Activated CD4-positive, alpha-beta memory T cell treated with anti-CD3 and anti-CD28 coated beads for 36 hours (primary cell): ENCODE measurements at regions not wholly inside any gene's neighbourhood (a gene's known extent, or its start where the extent isn't known, plus 50 kb on each side); places are given as distances from the start of the nearest gene placed in this dataset.

Experiments used
- CTCF ChIA-PET: fragments of 350-600 bp; sonication (Branson Sonifier 250); formaldehyde crosslinking; loops from one replicate; lab custom pipeline; 2021; ENCODE audit warnings: antibody characterized with exemption, inconsistent platforms; lab: Charles Lee
- POLR2A ChIA-PET: fragments of 350-600 bp; sonication (Branson Sonifier 250); formaldehyde crosslinking; loops from one replicate; lab custom pipeline; 2021; ENCODE audit warnings: antibody characterized with exemption; lab: Charles Lee
- DNase-seq: peaks from one replicate; pipeline ENCODE4 v3.0.0-alpha.2; 2020
- H3K27ac Mint-ChIP-seq: one replicate; pipeline ENCODE4 v1.8.0; 2021; ENCODE audit warnings: mixed read lengths
- H3K27me3 Mint-ChIP-seq: one replicate; pipeline ENCODE4 v1.8.0; 2021; ENCODE audit warnings: mixed read lengths
- H3K36me3 Mint-ChIP-seq: one replicate; pipeline ENCODE4 v1.8.0; 2021; ENCODE audit warnings: mixed read lengths
- H3K4me1 Mint-ChIP-seq: one replicate; pipeline ENCODE4 v1.8.0; 2021; ENCODE audit warnings: low read depth, mixed read lengths
- H3K4me3 Mint-ChIP-seq: one replicate; pipeline ENCODE4 v1.8.0; 2021; ENCODE audit warnings: mild to moderate bottlenecking, mixed read lengths
- H3K9me3 Mint-ChIP-seq: one replicate; pipeline ENCODE4 v1.8.0; 2021; ENCODE audit warnings: mixed read lengths
- intact Hi-C: fragments of 100-400 bp; cut with micrococcal nuclease; formaldehyde crosslinking; loops from one replicate; pipeline ENCODE4 v1.15.1; 2023

DNA sequence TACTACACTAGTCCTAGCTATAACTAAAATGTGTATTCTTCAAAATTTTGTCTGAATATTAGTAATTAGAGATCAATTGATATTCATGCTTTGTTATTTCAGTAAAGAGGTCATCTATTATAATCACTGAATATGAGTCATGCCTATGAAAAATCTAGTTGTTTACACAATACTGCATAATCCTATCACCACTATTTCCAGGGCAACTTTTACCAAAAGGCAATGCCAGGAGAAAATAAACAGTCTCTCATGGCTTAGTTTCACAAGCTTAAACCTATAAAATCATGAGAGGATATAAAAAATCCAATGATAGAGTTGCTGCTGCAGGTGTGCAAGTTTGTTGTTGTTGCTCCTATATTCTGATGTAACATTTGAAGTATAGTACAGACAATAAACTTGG lies 149.9 kb upstream of the COL1A2 start:
- DNase-seq: no peak
- no peak overlapping the region for H3K27ac Mint-ChIP-seq
- H3K4me3 Mint-ChIP-seq: no peak overlapping the region
- no peaks in the 10 kb centered on the region for H3K4me1 Mint-ChIP-seq
- H3K27me3 Mint-ChIP-seq: no peaks in the 10 kb centered on the region
- H3K36me3 Mint-ChIP-seq: no peaks in the 10 kb centered on the region
- H3K9me3 Mint-ChIP-seq: no peaks in the 10 kb centered on the region
- ChIA-PET CTCF (interaction anchor here (0.7 kb wide), 1 partner anchor 20 kb away, joined by 3 read pairs; no protein-coding TSS in a partner anchor), POLR2A (no interaction called here)
- intact Hi-C loops: no loop called here

DNA sequence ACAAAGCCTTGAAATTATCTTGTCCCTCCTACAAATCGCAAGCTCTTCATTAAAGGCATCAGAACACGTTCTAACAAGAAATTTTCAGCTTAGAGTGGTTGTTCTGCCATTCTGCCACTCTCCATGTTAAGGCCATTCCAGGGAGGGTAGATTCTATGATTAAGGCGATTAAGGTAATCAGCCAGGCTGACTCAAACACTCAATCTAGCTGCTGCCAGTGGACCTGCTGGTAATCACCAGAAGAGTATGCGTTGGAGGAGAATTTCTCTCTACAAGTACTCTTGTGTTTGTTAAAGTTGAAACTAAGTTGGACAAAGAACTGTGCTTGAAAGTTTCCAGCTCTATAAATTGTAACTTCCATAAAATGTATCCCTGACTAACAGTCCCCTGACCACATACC lies 149.2 kb upstream of the COL1A2 start:
- no peak overlapping the region for H3K27ac Mint-ChIP-seq
- H3K4me3 Mint-ChIP-seq: no peak overlapping the region
- intact Hi-C loops: no loop called here
- CTCF ChIA-PET: no interaction called here
- no peaks in the 10 kb centered on the region for H3K4me1 Mint-ChIP-seq
- no peaks in the 10 kb centered on the region for H3K36me3 Mint-ChIP-seq
- H3K9me3 Mint-ChIP-seq: no peaks in the 10 kb centered on the region
- POLR2A ChIA-PET: interaction anchor here (0.6 kb wide), 1 partner anchor 65 kb away, joined by 3 read pairs; no protein-coding TSS in a partner anchor
- H3K27me3 Mint-ChIP-seq: no peaks in the 10 kb centered on the region
- no peak for DNase-seq

DNA sequence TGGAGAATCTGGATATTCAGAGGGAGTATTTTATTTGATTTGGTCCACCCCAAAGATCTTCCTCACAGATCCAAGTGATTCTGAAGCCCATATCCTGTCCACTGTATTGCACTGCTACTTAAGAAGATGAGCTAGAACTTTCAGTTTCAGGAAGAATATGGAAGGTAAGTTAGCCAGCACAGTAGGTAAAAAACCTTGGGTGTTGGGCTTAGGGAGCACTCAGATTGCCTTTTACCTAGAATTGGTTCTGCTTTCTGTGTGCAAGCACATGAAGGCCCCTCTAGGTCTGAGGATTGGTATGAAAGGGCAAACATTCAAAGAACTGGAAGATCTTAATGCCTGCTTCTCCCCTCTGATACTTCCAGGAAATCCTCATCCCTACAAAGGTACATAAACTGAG lies 146.7 kb upstream of the COL1A2 start:
- CTCF ChIA-PET: no interaction called here
- Mint-ChIP-seq H3K9me3 (no peaks in the 10 kb centered on the region), H3K4me1 (no peaks in the 10 kb centered on the region), H3K4me3 (no peak overlapping the region), H3K27ac (no peak overlapping the region), H3K36me3 (no peaks in the 10 kb centered on the region), H3K27me3 (no peaks in the 10 kb centered on the region)
- DNase-seq: no peak
- POLR2A ChIA-PET: no interaction called here
- intact Hi-C loops: no loop called here

DNA sequence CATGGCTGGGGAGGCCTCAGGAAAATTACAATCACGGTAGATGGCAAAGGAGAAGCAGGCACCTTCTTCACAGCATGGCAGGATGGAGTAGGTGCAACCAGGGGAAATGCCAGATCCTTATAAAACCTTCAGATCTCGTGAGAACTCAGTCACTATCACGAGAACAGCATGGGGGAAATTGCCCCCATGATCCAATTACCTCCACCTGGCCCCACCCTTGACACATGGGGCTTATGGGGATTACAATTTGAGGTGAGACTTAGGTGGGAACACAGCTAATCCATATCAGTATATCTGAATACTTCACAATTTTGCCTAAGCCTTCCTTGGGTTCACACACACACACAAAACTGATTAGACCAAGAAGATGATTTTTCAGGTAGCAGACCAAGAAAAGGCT lies 145.1 kb upstream of the COL1A2 start:
- DNase-seq: no peak
- no peaks in the 10 kb centered on the region for H3K4me1 Mint-ChIP-seq
- CTCF ChIA-PET: no interaction called here
- intact Hi-C loops: no loop called here
- no peaks in the 10 kb centered on the region for H3K9me3 Mint-ChIP-seq
- H3K4me3 Mint-ChIP-seq: no peak overlapping the region
- no peak overlapping the region for H3K27ac Mint-ChIP-seq
- H3K36me3 Mint-ChIP-seq: no peaks in the 10 kb centered on the region
- POLR2A ChIA-PET: no interaction called here
- no peaks in the 10 kb centered on the region for H3K27me3 Mint-ChIP-seq

DNA sequence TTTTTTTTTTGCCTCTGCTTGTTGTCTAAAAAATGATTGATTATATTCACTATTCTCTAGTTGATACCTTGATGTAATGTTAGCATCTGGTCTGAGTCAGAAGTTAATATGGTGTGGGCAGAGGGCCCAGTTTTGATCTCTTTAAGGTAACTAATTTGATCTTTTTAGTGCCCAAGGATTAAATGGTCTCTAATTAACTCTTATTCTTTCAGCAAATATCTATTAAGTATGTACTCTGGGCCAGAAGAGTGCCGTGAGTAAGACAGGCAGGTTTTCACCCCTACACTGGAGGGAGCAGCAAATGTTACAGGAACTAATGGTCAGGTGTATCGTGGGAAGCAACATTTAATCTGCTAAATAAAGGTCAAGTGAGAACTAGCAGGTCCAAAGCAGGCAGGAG lies 144.6 kb upstream of the COL1A2 start:
- no peaks in the 10 kb centered on the region for H3K4me1 Mint-ChIP-seq
- ChIA-PET POLR2A (no interaction called here), CTCF (no interaction called here)
- H3K9me3 Mint-ChIP-seq: no peaks in the 10 kb centered on the region
- H3K27ac Mint-ChIP-seq: no peak overlapping the region
- H3K27me3 Mint-ChIP-seq: no peaks in the 10 kb centered on the region
- H3K4me3 Mint-ChIP-seq: no peak overlapping the region
- DNase-seq: no peak
- intact Hi-C loops: no loop called here
- H3K36me3 Mint-ChIP-seq: no peaks in the 10 kb centered on the region

DNA sequence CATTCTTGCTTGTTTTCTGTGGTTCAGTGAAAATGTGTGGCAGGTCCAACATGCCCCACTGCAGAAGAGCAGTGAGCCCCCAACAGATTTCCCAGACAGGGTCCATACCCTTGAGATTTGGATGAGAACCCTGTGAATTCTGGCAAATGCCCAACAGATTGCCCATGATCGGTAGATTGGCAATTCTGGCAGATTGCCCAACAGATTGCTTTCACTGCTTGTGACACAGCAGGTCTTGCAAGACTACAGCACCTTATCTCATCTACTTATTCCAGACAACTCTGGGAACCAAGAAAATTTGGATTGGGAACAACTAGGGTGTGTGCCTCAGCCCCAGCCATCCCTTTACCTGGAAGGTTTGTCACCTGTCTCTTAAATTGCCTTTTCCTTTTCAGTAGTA lies 143.7 kb upstream of the COL1A2 start:
- H3K27ac Mint-ChIP-seq: no peak overlapping the region
- CTCF ChIA-PET: no interaction called here
- POLR2A ChIA-PET: no interaction called here
- no peaks in the 10 kb centered on the region for H3K27me3 Mint-ChIP-seq
- no peaks in the 10 kb centered on the region for H3K4me1 Mint-ChIP-seq
- DNase-seq: no peak
- H3K9me3 Mint-ChIP-seq: no peaks in the 10 kb centered on the region
- no peaks in the 10 kb centered on the region for H3K36me3 Mint-ChIP-seq
- intact Hi-C loops: no loop called here
- no peak overlapping the region for H3K4me3 Mint-ChIP-seq

DNA sequence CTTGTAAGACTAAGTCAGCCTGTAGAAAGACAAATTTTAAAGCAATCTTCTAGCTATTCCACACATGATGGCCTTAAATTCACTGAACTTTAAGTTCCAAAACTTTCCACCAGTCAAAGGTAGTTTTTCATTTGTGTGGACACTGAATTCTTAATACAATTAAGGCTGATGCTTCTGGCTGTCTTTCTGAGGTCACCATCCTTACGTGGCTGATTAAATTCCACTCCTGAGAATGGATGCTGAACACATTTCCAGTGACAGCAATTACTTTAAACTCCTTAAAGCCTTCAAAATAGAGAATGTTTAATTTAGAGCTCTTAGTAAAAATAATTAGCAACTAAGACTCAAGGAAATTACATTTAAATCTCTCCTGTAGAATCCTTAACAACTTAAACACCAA lies 142.6 kb upstream of the COL1A2 start:
- H3K4me3 Mint-ChIP-seq: no peak overlapping the region
- intact Hi-C loops: no loop called here
- no peaks in the 10 kb centered on the region for H3K9me3 Mint-ChIP-seq
- no peaks in the 10 kb centered on the region for H3K27me3 Mint-ChIP-seq
- ChIA-PET POLR2A (no interaction called here), CTCF (no interaction called here)
- no peak overlapping the region for H3K27ac Mint-ChIP-seq
- no peaks in the 10 kb centered on the region for H3K4me1 Mint-ChIP-seq
- H3K36me3 Mint-ChIP-seq: no peaks in the 10 kb centered on the region
- no peak for DNase-seq

DNA sequence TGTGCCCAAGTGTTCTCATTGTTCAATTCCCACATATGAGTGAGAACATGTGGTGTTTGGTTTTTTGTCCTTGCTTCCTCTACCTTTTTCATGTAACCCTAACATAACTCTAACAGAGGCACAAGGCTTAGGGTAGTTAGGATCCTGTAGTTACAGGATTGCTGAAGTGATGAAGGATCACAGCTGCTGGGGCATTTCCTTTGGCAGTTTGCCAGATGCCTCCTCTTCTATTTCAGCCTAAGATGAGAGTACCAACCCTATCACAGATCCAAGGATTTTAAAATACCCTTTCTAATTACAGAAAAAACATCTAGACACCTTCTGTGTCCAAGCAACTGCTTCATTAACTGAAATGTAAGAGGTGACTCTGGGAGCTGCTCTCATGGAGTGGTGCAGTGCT lies 141.7 kb upstream of the COL1A2 start:
- DNase-seq: no peak
- POLR2A ChIA-PET: no interaction called here
- H3K4me1 Mint-ChIP-seq: no peaks in the 10 kb centered on the region
- peaks cover 2% of the 10 kb centered on the region for H3K27me3 Mint-ChIP-seq
- H3K36me3 Mint-ChIP-seq: no peaks in the 10 kb centered on the region
- CTCF ChIA-PET: no interaction called here
- H3K9me3 Mint-ChIP-seq: no peaks in the 10 kb centered on the region
- H3K27ac Mint-ChIP-seq: no peak overlapping the region
- intact Hi-C loops: no loop called here
- H3K4me3 Mint-ChIP-seq: no peak overlapping the region

DNA sequence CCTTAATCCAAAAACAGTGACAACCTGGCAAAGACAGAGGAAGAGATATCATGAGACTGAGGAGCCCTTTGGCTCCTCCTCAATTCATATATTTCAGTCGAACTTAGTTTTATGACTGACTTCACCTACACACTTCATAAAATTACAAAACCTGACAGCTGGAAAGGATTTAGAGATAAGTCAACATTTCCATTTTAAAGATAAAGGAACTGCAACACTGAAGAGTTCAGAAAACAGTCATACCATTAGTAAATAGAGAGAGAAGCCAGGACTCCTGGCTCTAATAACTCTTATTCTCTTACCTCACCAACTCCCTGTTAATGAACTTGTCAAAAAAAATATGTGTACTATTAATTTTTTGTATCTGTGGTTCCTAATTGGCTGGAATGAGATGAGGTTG lies 141.0 kb upstream of the COL1A2 start:
- no peak overlapping the region for H3K27ac Mint-ChIP-seq
- no peak for DNase-seq
- no peaks in the 10 kb centered on the region for H3K9me3 Mint-ChIP-seq
- intact Hi-C loops: no loop called here
- no peaks in the 10 kb centered on the region for H3K4me1 Mint-ChIP-seq
- ChIA-PET CTCF (no interaction called here), POLR2A (no interaction called here)
- peaks cover 2% of the 10 kb centered on the region for H3K27me3 Mint-ChIP-seq
- no peaks in the 10 kb centered on the region for H3K36me3 Mint-ChIP-seq
- H3K4me3 Mint-ChIP-seq: no peak overlapping the region

DNA sequence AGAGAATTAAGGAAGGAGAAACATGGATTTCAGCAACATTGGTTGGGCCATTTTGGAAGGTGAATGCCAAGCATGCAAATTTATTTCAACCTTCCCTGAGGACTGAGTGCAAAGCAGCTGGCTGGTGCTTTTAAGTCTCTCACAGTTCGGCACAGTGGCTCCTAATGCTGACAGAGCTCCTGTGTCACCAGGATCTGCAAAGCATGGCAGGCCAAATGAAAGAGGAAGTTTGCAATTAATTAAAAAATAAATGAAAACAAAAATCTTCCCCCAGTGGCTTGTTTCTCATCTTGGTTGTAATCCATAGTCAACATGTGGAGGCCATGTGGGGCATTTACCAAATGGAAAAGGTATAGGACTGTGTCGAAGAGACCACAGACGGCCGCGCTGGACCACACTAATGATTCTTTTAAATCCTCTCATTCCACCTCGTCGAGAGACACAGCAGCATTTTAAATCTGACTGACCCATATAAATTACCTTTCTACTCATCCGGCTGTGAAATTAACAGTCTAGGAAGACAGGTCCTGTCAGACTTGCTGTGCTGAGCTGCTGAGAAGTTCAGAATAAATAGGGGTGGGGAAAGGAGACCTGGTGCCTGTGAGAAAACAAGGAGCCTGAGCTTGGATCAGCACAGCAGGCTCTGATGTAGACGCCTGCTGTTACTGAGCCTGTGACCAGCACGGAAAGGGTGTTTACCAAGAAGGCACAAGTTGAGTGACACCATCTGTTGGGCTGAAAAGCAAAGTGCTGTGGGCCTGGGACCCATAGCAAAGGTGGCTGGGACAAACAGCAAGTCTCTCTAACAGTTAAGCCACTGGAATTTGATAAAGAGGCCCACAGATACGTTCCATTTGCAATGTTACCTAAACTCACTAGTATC lies 136.0 kb upstream of the COL1A2 start:
- intact Hi-C loops: no loop called here
- H3K27ac Mint-ChIP-seq: no peak overlapping the region
- no peaks in the 10 kb centered on the region for H3K4me1 Mint-ChIP-seq
- POLR2A ChIA-PET: no interaction called here
- DNase-seq: no peak
- peaks cover 4% of the 10 kb centered on the region for H3K27me3 Mint-ChIP-seq
- no peaks in the 10 kb centered on the region for H3K9me3 Mint-ChIP-seq
- no peak overlapping the region for H3K4me3 Mint-ChIP-seq
- CTCF ChIA-PET: no interaction called here
- H3K36me3 Mint-ChIP-seq: no peaks in the 10 kb centered on the region

DNA sequence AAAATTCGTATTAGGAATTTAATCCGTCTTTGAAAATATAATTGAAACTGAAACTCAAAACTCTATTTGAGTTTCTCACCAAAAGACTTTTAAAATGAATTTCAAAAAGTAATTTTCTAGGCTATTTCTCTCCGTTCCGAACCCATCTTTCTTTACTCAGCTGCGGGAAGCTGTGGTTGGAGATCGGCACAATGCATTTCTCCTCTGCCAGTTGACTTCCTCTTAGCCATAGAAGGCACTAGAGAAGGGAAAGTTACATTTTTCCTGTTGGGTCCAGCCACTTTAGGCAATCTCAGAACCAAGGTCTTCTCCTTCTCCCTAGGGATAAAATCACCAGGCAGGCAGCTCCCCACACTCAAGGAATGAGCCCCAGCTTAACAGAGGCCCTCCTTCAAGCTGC lies 133.6 kb upstream of the COL1A2 start:
- H3K9me3 Mint-ChIP-seq: no peaks in the 10 kb centered on the region
- ChIA-PET POLR2A (no interaction called here), CTCF (no interaction called here)
- H3K4me1 Mint-ChIP-seq: no peaks in the 10 kb centered on the region
- H3K4me3 Mint-ChIP-seq: no peak overlapping the region
- no peak overlapping the region for H3K27ac Mint-ChIP-seq
- intact Hi-C loops: no loop called here
- H3K36me3 Mint-ChIP-seq: no peaks in the 10 kb centered on the region
- DNase-seq: no peak
- peaks cover 4% of the 10 kb centered on the region for H3K27me3 Mint-ChIP-seq

DNA sequence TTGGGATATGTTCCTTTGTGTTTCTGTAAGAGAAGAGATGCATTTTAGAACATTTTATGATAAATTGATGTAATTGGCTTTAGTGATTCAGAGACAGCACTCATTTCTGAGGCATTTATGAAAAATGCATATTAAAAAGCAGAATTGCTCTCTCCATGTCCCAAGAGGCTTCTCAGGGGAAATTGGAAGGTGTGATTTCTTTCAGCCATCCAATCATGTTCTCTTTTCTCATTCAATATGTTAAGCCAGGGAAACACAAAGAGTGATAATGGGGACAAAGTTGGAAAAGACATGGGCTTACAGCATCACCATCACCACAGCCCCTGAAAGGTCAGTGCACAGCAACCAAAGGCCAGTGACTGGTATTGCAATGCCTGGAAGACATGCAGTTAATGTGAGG lies 129.9 kb upstream of the COL1A2 start:
- DNase-seq: no peak
- intact Hi-C loops: no loop called here
- H3K27ac Mint-ChIP-seq: no peak overlapping the region
- H3K4me3 Mint-ChIP-seq: no peak overlapping the region
- POLR2A ChIA-PET: no interaction called here
- H3K27me3 Mint-ChIP-seq: peaks cover 2% of the 10 kb centered on the region
- CTCF ChIA-PET: no interaction called here
- no peaks in the 10 kb centered on the region for H3K36me3 Mint-ChIP-seq
- no peaks in the 10 kb centered on the region for H3K9me3 Mint-ChIP-seq
- no peaks in the 10 kb centered on the region for H3K4me1 Mint-ChIP-seq

DNA sequence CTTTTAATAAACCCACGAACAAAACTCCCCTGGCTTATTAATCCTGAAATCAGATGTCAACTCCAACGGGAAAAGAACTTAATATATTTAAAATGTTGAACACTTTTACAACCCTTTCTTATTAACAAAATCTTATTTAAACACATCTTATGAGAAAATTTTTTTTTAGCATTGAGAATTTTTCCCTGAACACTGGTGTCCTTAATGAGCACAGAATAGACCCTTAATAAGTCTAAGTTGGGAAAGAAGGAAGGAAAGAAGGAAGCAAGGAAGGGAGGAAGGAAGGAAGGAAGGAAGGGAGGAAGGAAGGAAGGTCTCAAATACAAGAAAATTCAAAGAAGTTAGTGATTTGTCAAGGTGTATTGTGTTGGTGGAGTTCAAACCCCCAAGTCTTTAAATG lies 129.2 kb upstream of the COL1A2 start:
- DNase-seq: no peak
- Mint-ChIP-seq H3K9me3 (no peaks in the 10 kb centered on the region), H3K27me3 (peaks cover 2% of the 10 kb centered on the region), H3K4me1 (no peaks in the 10 kb centered on the region), H3K4me3 (no peak overlapping the region), H3K27ac (no peak overlapping the region), H3K36me3 (no peaks in the 10 kb centered on the region)
- POLR2A ChIA-PET: no interaction called here
- CTCF ChIA-PET: no interaction called here
- intact Hi-C loops: no loop called here
